ENCODE measurements at regions not wholly inside any gene's neighbourhood (a gene's known extent, or its start where the extent isn't known, plus 50 kb on each side); places are given as distances from the start of the nearest gene placed in this dataset.

- no peak for DNase-seq (ENCODE audit: extremely low read depth, low read depth)
- no peak for TF ChIP-seq CTCF (IDR thresholded peaks at IDR 0.05; ENCODE audit: low read depth, low read length, missing control alignments)
- no peak overlapping the region for H3K4me3 ChIP-seq (replicated peaks; ENCODE audit: low read depth, low read length)
Measured at GRCh38 chr3:186456731-186457191, 87.4 kb downstream of the CRYGS start.

- no peak for TF ChIP-seq CTCF (IDR thresholded peaks at IDR 0.05; ENCODE audit: low read depth, low read length, missing control alignments)
- no peak overlapping the region for H3K4me3 ChIP-seq (replicated peaks; ENCODE audit: low read depth, low read length)
- no peak for DNase-seq (ENCODE audit: extremely low read depth, low read depth)
Measured at GRCh38 chr3:186454881-186455703, 89.1 kb downstream of the CRYGS start.

- no peak overlapping the region for H3K4me3 ChIP-seq (replicated peaks; ENCODE audit: low read depth, low read length)
- no peak for TF ChIP-seq CTCF (IDR thresholded peaks at IDR 0.05; ENCODE audit: low read depth, low read length, missing control alignments)
- DNase-seq (ENCODE audit: extremely low read depth, low read depth), result no peak
Measured at GRCh38 chr3:186453531-186453930, 90.6 kb downstream of the CRYGS start.

- TF ChIP-seq CTCF (IDR thresholded peaks at IDR 0.05; ENCODE audit: low read depth, low read length, missing control alignments), result no peak
- DNase-seq (ENCODE audit: extremely low read depth, low read depth), result peak; percentile 44
- no peak overlapping the region for H3K4me3 ChIP-seq (replicated peaks; ENCODE audit: low read depth, low read length)
Measured at GRCh38 chr3:186452517-186452916, 90.5 kb upstream of the DGKG start.

GRCh38 chr3:186451371-186451770 lies 89.3 kb upstream of the DGKG start:
- DNase-seq (ENCODE audit: extremely low read depth, low read depth), result no peak
- no peak overlapping the region for H3K4me3 ChIP-seq (replicated peaks; ENCODE audit: low read depth, low read length)
- no peak for TF ChIP-seq CTCF (IDR thresholded peaks at IDR 0.05; ENCODE audit: low read depth, low read length, missing control alignments)

- no peak for TF ChIP-seq CTCF (IDR thresholded peaks at IDR 0.05; ENCODE audit: low read depth, low read length, missing control alignments)
- H3K4me3 ChIP-seq (replicated peaks; ENCODE audit: low read depth, low read length), result no peak overlapping the region
- no peak for DNase-seq (ENCODE audit: extremely low read depth, low read depth)
Measured at GRCh38 chr3:186444974-186445373, 82.9 kb upstream of the DGKG start.
